ENCODE measurements at regions not wholly inside any gene's neighbourhood (a gene's known extent, or its start where the extent isn't known, plus 50 kb on each side); places are given as distances from the start of the nearest gene placed in this dataset.
A peak's percentile ranks its signal among the peaks of the same experiment; 100 is the strongest.

GRCh38 chr4:100581337-100581736 lies 63.5 kb upstream of the EMCN start (continued):
- no peak for TF ChIP-seq MAX (IDR thresholded peaks at IDR 0.05)
- TF ChIP-seq, protein P1, sequence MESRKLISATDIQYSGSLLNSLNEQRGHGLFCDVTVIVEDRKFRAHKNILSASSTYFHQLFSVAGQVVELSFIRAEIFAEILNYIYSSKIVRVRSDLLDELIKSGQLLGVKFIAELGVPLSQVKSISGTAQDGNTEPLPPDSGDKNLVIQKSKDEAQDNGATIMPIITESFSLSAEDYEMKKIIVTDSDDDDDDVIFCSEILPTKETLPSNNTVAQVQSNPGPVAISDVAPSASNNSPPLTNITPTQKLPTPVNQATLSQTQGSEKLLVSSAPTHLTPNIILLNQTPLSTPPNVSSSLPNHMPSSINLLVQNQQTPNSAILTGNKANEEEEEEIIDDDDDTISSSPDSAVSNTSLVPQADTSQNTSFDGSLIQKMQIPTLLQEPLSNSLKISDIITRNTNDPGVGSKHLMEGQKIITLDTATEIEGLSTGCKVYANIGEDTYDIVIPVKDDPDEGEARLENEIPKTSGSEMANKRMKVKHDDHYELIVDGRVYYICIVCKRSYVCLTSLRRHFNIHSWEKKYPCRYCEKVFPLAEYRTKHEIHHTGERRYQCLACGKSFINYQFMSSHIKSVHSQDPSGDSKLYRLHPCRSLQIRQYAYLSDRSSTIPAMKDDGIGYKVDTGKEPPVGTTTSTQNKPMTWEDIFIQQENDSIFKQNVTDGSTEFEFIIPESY (IDR thresholded peaks at IDR 0.05; ENCODE audit: extremely low read depth, insufficient replicate concordance, low read length): no peak
- no peak for TF ChIP-seq POLR2A (IDR thresholded peaks at IDR 0.05; ENCODE audit: borderline replicate concordance, extremely low read depth, insufficient read depth, insufficient read length)
- TF ChIP-seq ZNF274 (IDR thresholded peaks at IDR 0.05; ENCODE audit: low read depth, low read length): no peak
- TF ChIP-seq ZFX (IDR thresholded peaks at IDR 0.05): no peak
- TF ChIP-seq SP1 (IDR thresholded peaks at IDR 0.05; ENCODE audit: low read depth): peak; percentile 74
- peak; percentile 16; the same call in 1 of the 2 replicates for TF ChIP-seq POLR2AphosphoS5 (IDR thresholded peaks at IDR 0.05; ENCODE audit: low read depth, low read length)
- TF ChIP-seq FOSL1 (IDR thresholded peaks at IDR 0.05; ENCODE audit: low read depth): peak; percentile 94
- TF ChIP-seq EZH2phosphoT487 (IDR thresholded peaks at IDR 0.05; ENCODE audit: borderline replicate concordance): no peak
- no peak for TF ChIP-seq ELF1 (IDR thresholded peaks at IDR 0.05; ENCODE audit: borderline replicate concordance, low read depth)
- no peak for TF ChIP-seq EZH2 (IDR thresholded peaks at IDR 0.05)

DNA sequence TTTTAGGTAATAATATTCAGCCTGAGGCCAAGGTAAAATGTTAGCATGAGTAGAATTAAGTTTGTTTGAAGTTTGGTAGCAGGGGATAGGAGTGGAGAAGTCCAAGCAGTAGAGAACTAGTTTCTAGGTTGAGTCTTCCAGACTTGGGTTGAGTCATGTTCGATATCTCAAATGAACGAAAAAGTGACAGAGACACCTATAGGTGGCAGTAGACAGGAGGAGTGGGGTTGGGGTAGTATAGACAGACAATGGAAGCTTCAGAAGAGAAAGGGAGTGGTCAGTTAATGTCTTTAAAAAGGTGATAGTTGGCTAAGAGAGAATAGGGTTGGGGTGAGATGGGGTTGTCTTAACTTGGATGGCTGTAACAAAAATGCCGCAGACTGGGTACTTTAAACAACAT lies 58.7 kb upstream of the EMCN start:
- Histone ChIP-seq H3K4me1 (ENCODE audit: control insufficient read depth in 1 of 2, insufficient read depth in 2 of 2, low read length in 2 of 2) (peaks cover 3 to 12% of the 10 kb centered on the region in 2 experiments), H3K9ac (ENCODE audit: low read length) (no peak overlapping the region), H3K4me3 (replicated peaks in 1 of 2; ENCODE audit: low read depth in 1 of 2, low read length in 2 of 2) (no peak overlapping the region), H3K9me2 (ENCODE audit: insufficient read depth) (no peaks in the 10 kb centered on the region; the same call in 1 of the 2 replicates), H3K79me2 (ENCODE audit: insufficient read depth, low read length) (no peaks in the 10 kb centered on the region), H3K4me2 (ENCODE audit: low read length) (no peak overlapping the region), H3K27me3 (ENCODE audit: insufficient read depth, low read length) (no peaks in the 10 kb centered on the region), H2AFZ (ENCODE audit: low read depth, low read length, poor library complexity, severe bottlenecking) (no peak overlapping the region), H4K20me1 (ENCODE audit: insufficient read depth) (no peaks in the 10 kb centered on the region), H3K36me3 (ENCODE audit: control insufficient read depth in 1 of 2, insufficient read depth in 2 of 2, low read length in 2 of 2) (no peaks in the 10 kb centered on the region), H3K27ac (ENCODE audit: low read depth, low read length) (no peak overlapping the region), H3K9me3 (ENCODE audit: control insufficient read depth in 1 of 2, insufficient read depth in 1 of 2, low read depth in 1 of 2, low read length in 2 of 2) (no peaks in the 10 kb centered on the region)
- intact Hi-C loops (cut with micrococcal nuclease): no loop called here
- BruUV-seq (replicated peaks): no TSS peak
- CTCF ChIA-PET: no interaction called here
- ATAC-seq (peak; percentile 60), DNase-seq (ENCODE audit: low read depth, low spot score) (no peak)
- RAD21 ChIA-PET (ENCODE audit: low non-redundant PET in 1 of 2, low total read pairs in 2 of 2, uncharacterized antibody in 2 of 2, unreplicated experiment in 2 of 2): no interaction called here
- POLR2A ChIA-PET: no interaction called here
- TF ChIP-seq CTCF (IDR thresholded peaks at IDR 0.05 in 2 of 3, conservative IDR thresholded peaks at IDR 0.05 in 1 of 3; ENCODE audit: borderline replicate concordance in 1 of 3, insufficient read depth in 1 of 3, low read depth in 2 of 3, low read length in 2 of 3): peak in 2 of 3 experiments; percentile 26 to 39; a peak in 3 of 6 replicates
- no peak for TF ChIP-seq POLR2A (IDR thresholded peaks at IDR 0.05; ENCODE audit: borderline replicate concordance, extremely low read depth, insufficient read depth, insufficient read length)
